ENCODE measurements at regions not wholly inside any gene's neighbourhood (a gene's known extent, or its start where the extent isn't known, plus 50 kb on each side); places are given as distances from the start of the nearest gene placed in this dataset.

- DNase-seq (ENCODE audit: low spot score), result no peak
- in situ Hi-C loops (cut with MboI; ENCODE audit: low pct_unique_long_range_greater_than_20kb, low sequenced_read_pairs, unreplicated experiment), result no loop called here
- TF ChIP-seq CTCF (IDR thresholded peaks at IDR 0.05; ENCODE audit: extremely low read depth, insufficient read depth, missing control alignments), result no peak
These were observed 50.6 kb upstream of the ETV6 start for GRCh38 chr12:11598900-11599299.
